ENCODE measurements at regions not wholly inside any gene's neighbourhood (a gene's known extent, or its start where the extent isn't known, plus 50 kb on each side); places are given as distances from the start of the nearest gene placed in this dataset.

- peaks cover 29% of the 10 kb centered on the region for H3K4me1 ChIP-seq (ENCODE audit: insufficient read depth)
- H3K27me3 ChIP-seq (replicated peaks; ENCODE audit: insufficient read depth), result no peaks in the 10 kb centered on the region
- no peak for DNase-seq
- TF ChIP-seq EZH2phosphoT487 (IDR thresholded peaks at IDR 0.05; ENCODE audit: insufficient read depth, low read depth) (no peak), EZH2 (IDR thresholded peaks at IDR 0.05; ENCODE audit: insufficient read depth, poor library complexity, severe bottlenecking) (no peak)
- no peaks in the 10 kb centered on the region for H3K36me3 ChIP-seq (ENCODE audit: low read depth)
- H3K9me2 ChIP-seq (ENCODE audit: insufficient read depth), result no peaks in the 10 kb centered on the region
- 84 to 92% methylated on average over 7 of the region's 7 CpGs for WGBS, 2 experiments (ENCODE audit: low coverage in 1 of 2, low lambda C conversion rate in 2 of 2, missing lambda C conversion rate in 2 of 2)
- no peak overlapping the region for H3K4me3 ChIP-seq
- no peaks in the 10 kb centered on the region for H3K9me3 ChIP-seq (ENCODE audit: low read depth)
- no peak overlapping the region for H3K4me2 ChIP-seq (ENCODE audit: unreplicated experiment)
- H3K79me2 ChIP-seq (ENCODE audit: insufficient read depth), result no peaks in the 10 kb centered on the region
- H3F3A ChIP-seq (ENCODE audit: insufficient read depth), result peaks cover 23% of the 10 kb centered on the region; the same call in 1 of the 2 replicates
- no peaks in the 10 kb centered on the region for H4K20me1 ChIP-seq (ENCODE audit: insufficient read depth)
- H3K27ac ChIP-seq, result no peak overlapping the region
- no peak overlapping the region for H3K9ac ChIP-seq
- no peak overlapping the region for H2AFZ ChIP-seq
- in situ Hi-C loops (cut with MboI), result no loop called here
Observed at GRCh38 chr21:17053321-17053720, 459.5 kb upstream of the CXADR start.

- DNase-seq, result no peak
- no peaks in the 10 kb centered on the region for H3K4me1 ChIP-seq (ENCODE audit: insufficient read depth)
- H3K9me2 ChIP-seq (ENCODE audit: insufficient read depth), result no peaks in the 10 kb centered on the region
- in situ Hi-C loops (cut with MboI), result no loop called here
- no peak overlapping the region for H3K4me3 ChIP-seq
- H3K79me2 ChIP-seq (ENCODE audit: insufficient read depth), result no peaks in the 10 kb centered on the region
- 22 to 25% methylated on average over 1 of the region's 1 CpG for WGBS, 2 experiments (ENCODE audit: low coverage in 1 of 2, low lambda C conversion rate in 2 of 2, missing lambda C conversion rate in 2 of 2)
- no peak overlapping the region for H3K9ac ChIP-seq
- no peak overlapping the region for H3K27ac ChIP-seq
- H3F3A ChIP-seq (ENCODE audit: insufficient read depth), result no peaks in the 10 kb centered on the region
- no peaks in the 10 kb centered on the region for H3K36me3 ChIP-seq (ENCODE audit: low read depth)
- H3K4me2 ChIP-seq (ENCODE audit: unreplicated experiment), result no peak overlapping the region
- H3K9me3 ChIP-seq (ENCODE audit: low read depth), result no peaks in the 10 kb centered on the region
- no peaks in the 10 kb centered on the region for H4K20me1 ChIP-seq (ENCODE audit: insufficient read depth)
- H3K27me3 ChIP-seq (replicated peaks; ENCODE audit: insufficient read depth), result no peaks in the 10 kb centered on the region; the same call in 1 of the 2 replicates
- TF ChIP-seq EZH2phosphoT487 (IDR thresholded peaks at IDR 0.05; ENCODE audit: insufficient read depth, low read depth) (no peak), EZH2 (IDR thresholded peaks at IDR 0.05; ENCODE audit: insufficient read depth, poor library complexity, severe bottlenecking) (no peak)
- H2AFZ ChIP-seq, result no peak overlapping the region
Observed at GRCh38 chr21:17059936-17060335, 452.9 kb upstream of the CXADR start.

GRCh38 chr21:17066006-17066405, 446.8 kb upstream of the CXADR start:
- H3K27ac ChIP-seq, result no peak overlapping the region
- no peak for TF ChIP-seq EZH2 (IDR thresholded peaks at IDR 0.05; ENCODE audit: insufficient read depth, poor library complexity, severe bottlenecking)
- no peak for TF ChIP-seq EZH2phosphoT487 (IDR thresholded peaks at IDR 0.05; ENCODE audit: insufficient read depth, low read depth)
- no peak overlapping the region for H3K4me3 ChIP-seq
- no peaks in the 10 kb centered on the region for H3K4me1 ChIP-seq (ENCODE audit: insufficient read depth)
- no peaks in the 10 kb centered on the region for H3K9me3 ChIP-seq (ENCODE audit: low read depth)
- H3F3A ChIP-seq (ENCODE audit: insufficient read depth), result no peaks in the 10 kb centered on the region
- H3K79me2 ChIP-seq (ENCODE audit: insufficient read depth), result no peaks in the 10 kb centered on the region
- no peak overlapping the region for H3K4me2 ChIP-seq (ENCODE audit: unreplicated experiment)
- H4K20me1 ChIP-seq (ENCODE audit: insufficient read depth), result no peaks in the 10 kb centered on the region
- DNase-seq, result no peak
- no peaks in the 10 kb centered on the region for H3K36me3 ChIP-seq (ENCODE audit: low read depth)
- no peak overlapping the region for H3K9ac ChIP-seq
- no peaks in the 10 kb centered on the region for H3K9me2 ChIP-seq (ENCODE audit: insufficient read depth)
- in situ Hi-C loops (cut with MboI), result no loop called here
- H3K27me3 ChIP-seq (replicated peaks; ENCODE audit: insufficient read depth), result no peaks in the 10 kb centered on the region; the same call in 1 of the 2 replicates
- no peak overlapping the region for H2AFZ ChIP-seq

- Histone ChIP-seq H3K4me2 (ENCODE audit: unreplicated experiment) (no peak overlapping the region), H3K4me1 (ENCODE audit: insufficient read depth) (no peaks in the 10 kb centered on the region), H3K27ac (no peak overlapping the region), H3K4me3 (no peak overlapping the region), H3K79me2 (ENCODE audit: insufficient read depth) (no peaks in the 10 kb centered on the region), H3K27me3 (replicated peaks; ENCODE audit: insufficient read depth) (no peaks in the 10 kb centered on the region), H3K9me3 (ENCODE audit: low read depth) (no peaks in the 10 kb centered on the region), H3K9ac (no peak overlapping the region), H3F3A (ENCODE audit: insufficient read depth) (no peaks in the 10 kb centered on the region), H4K20me1 (ENCODE audit: insufficient read depth) (no peaks in the 10 kb centered on the region), H3K36me3 (ENCODE audit: low read depth) (no peaks in the 10 kb centered on the region), H3K9me2 (ENCODE audit: insufficient read depth) (no peaks in the 10 kb centered on the region), H2AFZ (no peak overlapping the region)
- in situ Hi-C loops (cut with MboI), result no loop called here
- no peak for DNase-seq
- TF ChIP-seq EZH2 (IDR thresholded peaks at IDR 0.05; ENCODE audit: insufficient read depth, poor library complexity, severe bottlenecking) (no peak), EZH2phosphoT487 (IDR thresholded peaks at IDR 0.05; ENCODE audit: insufficient read depth, low read depth) (no peak)
- WGBS, 2 experiments (ENCODE audit: low coverage in 1 of 2, low lambda C conversion rate in 2 of 2, missing lambda C conversion rate in 2 of 2), result 46 to 54% methylated on average over 3 of the region's 3 CpGs
Observed at GRCh38 chr21:17071093-17071492, 441.8 kb upstream of the CXADR start.

- TF ChIP-seq EZH2 (IDR thresholded peaks at IDR 0.05; ENCODE audit: insufficient read depth, poor library complexity, severe bottlenecking) (no peak), EZH2phosphoT487 (IDR thresholded peaks at IDR 0.05; ENCODE audit: insufficient read depth, low read depth) (no peak)
- 63% methylated on average over 4 of the region's 4 CpGs for WGBS, 2 experiments (ENCODE audit: low coverage in 1 of 2, low lambda C conversion rate in 2 of 2, missing lambda C conversion rate in 2 of 2)
- no peaks in the 10 kb centered on the region for H3K27me3 ChIP-seq (replicated peaks; ENCODE audit: insufficient read depth)
Observed at GRCh38 chr21:17081193-17081592, 431.6 kb upstream of the CXADR start.

More at GRCh38 chr21:17081193-17081592, 431.6 kb upstream of the CXADR start:
- Histone ChIP-seq H4K20me1 (ENCODE audit: insufficient read depth) (no peaks in the 10 kb centered on the region), H3K36me3 (ENCODE audit: low read depth) (no peaks in the 10 kb centered on the region), H3K4me3 (no peak overlapping the region), H3K9me3 (ENCODE audit: low read depth) (no peaks in the 10 kb centered on the region), H3K4me2 (ENCODE audit: unreplicated experiment) (no peak overlapping the region), H3K79me2 (ENCODE audit: insufficient read depth) (no peaks in the 10 kb centered on the region), H2AFZ (no peak overlapping the region), H3K9ac (no peak overlapping the region), H3K4me1 (ENCODE audit: insufficient read depth) (no peaks in the 10 kb centered on the region), H3K9me2 (ENCODE audit: insufficient read depth) (no peaks in the 10 kb centered on the region), H3K27ac (no peak overlapping the region), H3F3A (ENCODE audit: insufficient read depth) (no peaks in the 10 kb centered on the region)
- in situ Hi-C loops (cut with MboI), result no loop called here
- no peak for DNase-seq

All from GM23248 (cell line).